NT2/D1 (cell line): ENCODE measurements at regions not wholly inside any gene's neighbourhood (a gene's known extent, or its start where the extent isn't known, plus 50 kb on each side); places are given as distances from the start of the nearest gene placed in this dataset.

ENCODE experiments used
- SUZ12 ChIP-seq: IDR thresholded peaks from 2 replicates; pipeline ENCODE4 v1.6.1; 2011; ENCODE audit not compliant: insufficient read length, insufficient read depth; ENCODE audit errors: extremely low read depth
- YY1 ChIP-seq: IDR thresholded peaks from 2 replicates; pipeline ENCODE4 v1.6.1; 2011; ENCODE audit not compliant: insufficient read length, insufficient read depth
- ZNF274 ChIP-seq: IDR thresholded peaks from 2 replicates; pipeline ENCODE4 v1.6.1; 2011; ENCODE audit warnings: mild to moderate bottlenecking, low read depth, low read length

DNA sequence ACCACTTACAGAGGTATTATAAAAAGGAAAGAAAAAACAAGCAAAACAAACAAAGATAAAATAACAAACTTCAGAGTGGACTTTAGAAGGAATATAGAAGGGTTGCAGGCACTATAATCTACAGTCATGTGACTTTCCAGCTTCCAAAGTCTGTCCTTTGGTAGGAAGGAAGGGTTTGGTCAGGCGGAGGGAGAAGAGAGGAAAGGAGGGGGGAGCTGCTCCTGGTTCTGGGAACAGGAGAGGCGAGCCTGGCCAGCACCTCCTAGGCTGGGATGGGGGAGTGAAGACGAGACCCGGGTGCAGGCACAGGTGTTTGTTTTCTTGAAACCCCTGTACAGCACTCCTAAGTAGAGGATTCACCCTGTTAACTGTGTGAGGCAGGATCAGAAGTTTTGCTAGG, 53.8 kb upstream of the GATA6 start:
- no peak for TF ChIP-seq YY1
- TF ChIP-seq ZNF274 = no peak
- no peak for TF ChIP-seq SUZ12
